CD1c-positive myeloid dendritic cell (primary cell): ENCODE measurements at regions not wholly inside any gene's neighbourhood (a gene's known extent, or its start where the extent isn't known, plus 50 kb on each side); places are given as distances from the start of the nearest gene placed in this dataset.
"Not testable (repeated sequence)": the region's sequence is repeated elsewhere in the genome, so short reads cannot be mapped to it uniquely, and the experiment has no call there.

Source experiments
- DNase-seq: peaks from one replicate; pipeline ENCODE4 v3.0.0-alpha.2; 2016; ENCODE audit errors: extremely low spot score

DNA sequence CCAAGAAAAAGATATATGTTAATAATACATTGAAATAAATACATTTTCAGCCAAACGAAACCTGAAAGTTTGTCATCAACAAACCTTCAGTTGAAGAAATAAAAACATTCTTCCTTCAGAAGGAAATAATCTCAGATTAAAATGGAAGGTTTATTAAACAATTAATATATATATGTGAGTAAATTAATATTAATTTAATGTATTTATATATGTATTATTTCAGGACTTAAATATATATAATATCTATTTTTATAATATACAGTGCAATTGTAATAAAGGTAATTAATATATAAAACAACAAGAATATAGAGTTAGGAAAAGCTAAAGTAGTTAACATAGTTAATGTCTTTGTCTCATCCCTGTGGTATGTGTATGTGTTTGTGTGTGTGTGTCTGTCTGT lies 102.2 kb upstream of the CDC14C start:
- DNase-seq: no peak

- no peak for DNase-seq
These were observed 92.0 kb upstream of the CDC14C start for GRCh38 chr7:48832303-48832845.

GRCh38 chr7:48837266-48837665 lies 87.1 kb upstream of the CDC14C start:
- DNase-seq: no peak

- no peak for DNase-seq
These were observed 85.2 kb upstream of the CDC14C start for GRCh38 chr7:48839108-48839507.

GRCh38 chr7:48841739-48842138 lies 82.6 kb upstream of the CDC14C start:
- no peak for DNase-seq

GRCh38 chr7:48847917-48848316 lies 76.4 kb upstream of the CDC14C start:
- no peak for DNase-seq

DNA sequence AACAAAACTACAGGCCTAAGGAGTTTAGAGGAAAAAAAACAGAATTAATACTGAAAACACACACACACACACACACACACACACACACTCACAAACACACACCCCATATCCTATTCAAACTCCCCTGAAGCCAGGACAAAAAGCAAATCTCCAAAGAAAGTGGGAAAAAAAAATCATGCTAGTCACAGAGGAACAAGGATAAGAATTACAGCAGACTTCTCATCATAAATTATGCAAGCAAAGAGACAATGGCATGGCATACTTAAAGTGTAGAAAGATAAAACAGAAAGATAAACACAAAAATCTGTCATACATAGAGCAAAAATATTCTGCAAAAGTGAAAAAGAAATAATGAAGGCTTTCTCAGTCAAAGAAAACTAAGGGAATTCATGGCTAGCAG lies 63.9 kb upstream of the CDC14C start:
- DNase-seq: not testable (repeated sequence)

DNA sequence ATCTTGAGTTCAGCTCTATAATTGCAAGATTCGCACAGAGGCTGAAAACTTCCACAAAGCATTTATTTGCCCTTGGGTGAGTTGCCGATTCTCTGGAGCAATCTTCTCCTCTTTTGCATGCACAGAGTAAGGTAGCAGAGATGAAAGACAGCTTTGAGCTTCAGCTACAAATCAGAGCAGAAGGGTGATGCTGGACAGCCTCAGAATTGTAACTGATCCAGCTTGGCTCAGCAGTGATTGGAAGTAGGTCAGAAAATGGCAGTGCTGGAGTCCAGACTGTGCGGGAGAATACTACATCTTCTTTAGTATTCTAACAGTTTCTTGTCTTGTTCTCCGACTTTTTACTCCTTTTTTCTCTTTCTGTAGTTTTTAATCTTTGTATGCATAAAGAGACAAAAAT lies 55.4 kb upstream of the CDC14C start:
- no peak for DNase-seq

GRCh38 chr7:48872548-48872947 lies 51.8 kb upstream of the CDC14C start:
- DNase-seq: no peak
